OCI-LY7 (cell line): ENCODE measurements at regions not wholly inside any gene's neighbourhood (a gene's known extent, or its start where the extent isn't known, plus 50 kb on each side); places are given as distances from the start of the nearest gene placed in this dataset.
"Not testable (repeated sequence)": the region's sequence is repeated elsewhere in the genome, so short reads cannot be mapped to it uniquely, and the experiment has no call there.

Experiments used
- BruUV-seq: library from RNA; stranded (reverse); fragments of 400-500 nt; replicated peaks from 2 replicates; lab custom pipeline; 2021; lab: Mats Ljungman, UMichigan
- CTCF ChIA-PET: fragments of 300-600 bp; sonication (Branson Sonifier 250); formaldehyde crosslinking; loops from one replicate; lab custom pipeline; 2022; ENCODE audit warnings: antibody characterized with exemption; ENCODE audit not compliant: unreplicated experiment; lab: Charles Lee
- POLR2A ChIA-PET: fragments of 300-600 bp; sonication (Branson Sonifier 250); formaldehyde crosslinking; loops from one replicate; lab custom pipeline; 2022; ENCODE audit warnings: antibody characterized with exemption; lab: Charles Lee
- DNase-seq: peaks from one replicate; pipeline ENCODE4 v3.0.0-alpha.2; 2015; ENCODE audit warnings: low spot score
- H2AFZ ChIP-seq: fragments of 200-600 bp; sonication (generic), shearing (Covaris generic); 2 replicates; pipeline ENCODE4 v1.6.1; 2014; ENCODE audit warnings: mild to moderate bottlenecking, antibody characterized with exemption, low read length, moderate library complexity
- H3K27ac ChIP-seq: fragments of 200-600 bp; sonication (generic); 2 replicates; pipeline ENCODE4 v1.5.1; 2014; ENCODE audit warnings: mixed run types, low read depth, mild to moderate bottlenecking, moderate library complexity, low read length, inconsistent platforms; ENCODE audit not compliant: poor library complexity, severe bottlenecking
- H3K36me3 ChIP-seq: fragments of 200-600 bp; sonication (generic); 2 replicates; pipeline ENCODE4 v1.6.1; 2014; ENCODE audit warnings: mild to moderate bottlenecking, antibody characterized with exemption, low read length, moderate library complexity, mixed read lengths; ENCODE audit not compliant: insufficient read depth
- H3K4me1 ChIP-seq: fragments of 200-600 bp; sonication (generic); 2 replicates; pipeline ENCODE4 v1.5.1; 2014; ENCODE audit warnings: mild to moderate bottlenecking, low read length; ENCODE audit not compliant: insufficient read depth, poor library complexity, severe bottlenecking
- H3K4me2 ChIP-seq: fragments of 200-600 bp; sonication (generic); 2 replicates; pipeline ENCODE4 v1.6.1; 2014; ENCODE audit warnings: mild to moderate bottlenecking, low read length
- H3K4me3 ChIP-seq: fragments of 200-600 bp; sonication (generic); 2 replicates; pipeline ENCODE4 v1.5.1; 2014; ENCODE audit warnings: mild to moderate bottlenecking, low read depth, low read length; ENCODE audit not compliant: poor library complexity, severe bottlenecking
- H3K79me2 ChIP-seq: fragments of 200-600 bp; sonication (generic); 2 replicates; pipeline ENCODE4 v1.6.1; 2016; ENCODE audit warnings: low read depth, mild to moderate bottlenecking, low read length, moderate library complexity, mixed read lengths; ENCODE audit not compliant: insufficient read depth
- H3K9me2 ChIP-seq: fragments of 200-600 bp; sonication (generic); 2 replicates; pipeline ENCODE4 v1.6.1; 2016; ENCODE audit warnings: mild to moderate bottlenecking, low read length, mixed read lengths; ENCODE audit not compliant: insufficient read depth
- H3K9me3 ChIP-seq: fragments of 200-600 bp; sonication (generic); 2 replicates; pipeline ENCODE4 v1.6.1; 2014; ENCODE audit warnings: mild to moderate bottlenecking, mixed run types, low read length, mixed read lengths
- H4K20me1 ChIP-seq: fragments of 200-600 bp; sonication (generic); 2 replicates; pipeline ENCODE4 v1.6.1; 2014; ENCODE audit warnings: mild to moderate bottlenecking, antibody characterized with exemption, low read length, moderate library complexity, mixed read lengths; ENCODE audit not compliant: insufficient read depth
- EZH2phosphoT487 ChIP-seq: fragments of 200-600 bp; sonication (generic); IDR thresholded peaks from 2 replicates; pipeline ENCODE4 v1.6.1; 2018; ENCODE audit warnings: low read depth, borderline replicate concordance, mild to moderate bottlenecking, mixed run types, antibody characterized with exemption, low read length, moderate library complexity, mixed read lengths
- intact Hi-C: fragments of 100-400 bp; cut with micrococcal nuclease; formaldehyde crosslinking; loops from one replicate; pipeline ENCODE4 v1.10.0; 2022; ENCODE audit not compliant: unreplicated experiment
- TF ChIP-seq, protein P1 (sequence below): fragments of 200-600 bp; sonication (generic); conservative IDR thresholded peaks from 2 replicates; pipeline ENCODE4 v1.5.1; 2014; ENCODE audit warnings: mild to moderate bottlenecking, antibody characterized with exemption, low read length, moderate library complexity, mixed read lengths

GRCh38 chr14:105989566-105990302 is 463.4 kb downstream of the TMEM121 start:
- intact Hi-C loops: no loop called here
- no peak overlapping the region for H3K4me3 ChIP-seq
- no peak overlapping the region for H2AFZ ChIP-seq
- no peak overlapping the region for H3K4me2 ChIP-seq
- H3K36me3 ChIP-seq: no peaks in the 10 kb centered on the region
- no peak for DNase-seq
- POLR2A ChIA-PET: no interaction called here
- no peaks in the 10 kb centered on the region for H3K9me3 ChIP-seq
- H3K27ac ChIP-seq: no peak overlapping the region
- no peaks in the 10 kb centered on the region for H4K20me1 ChIP-seq
- no peaks in the 10 kb centered on the region for H3K4me1 ChIP-seq
- TF ChIP-seq, protein P1, sequence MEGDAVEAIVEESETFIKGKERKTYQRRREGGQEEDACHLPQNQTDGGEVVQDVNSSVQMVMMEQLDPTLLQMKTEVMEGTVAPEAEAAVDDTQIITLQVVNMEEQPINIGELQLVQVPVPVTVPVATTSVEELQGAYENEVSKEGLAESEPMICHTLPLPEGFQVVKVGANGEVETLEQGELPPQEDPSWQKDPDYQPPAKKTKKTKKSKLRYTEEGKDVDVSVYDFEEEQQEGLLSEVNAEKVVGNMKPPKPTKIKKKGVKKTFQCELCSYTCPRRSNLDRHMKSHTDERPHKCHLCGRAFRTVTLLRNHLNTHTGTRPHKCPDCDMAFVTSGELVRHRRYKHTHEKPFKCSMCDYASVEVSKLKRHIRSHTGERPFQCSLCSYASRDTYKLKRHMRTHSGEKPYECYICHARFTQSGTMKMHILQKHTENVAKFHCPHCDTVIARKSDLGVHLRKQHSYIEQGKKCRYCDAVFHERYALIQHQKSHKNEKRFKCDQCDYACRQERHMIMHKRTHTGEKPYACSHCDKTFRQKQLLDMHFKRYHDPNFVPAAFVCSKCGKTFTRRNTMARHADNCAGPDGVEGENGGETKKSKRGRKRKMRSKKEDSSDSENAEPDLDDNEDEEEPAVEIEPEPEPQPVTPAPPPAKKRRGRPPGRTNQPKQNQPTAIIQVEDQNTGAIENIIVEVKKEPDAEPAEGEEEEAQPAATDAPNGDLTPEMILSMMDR: no peak
- no peak for TF ChIP-seq EZH2phosphoT487
- no peaks in the 10 kb centered on the region for H3K9me2 ChIP-seq
- CTCF ChIA-PET: no interaction called here
- BruUV-seq: no TSS peak
- H3K79me2 ChIP-seq: no peaks in the 10 kb centered on the region

GRCh38 chr14:105991677-105992076 is 465.3 kb downstream of the TMEM121 start:
- POLR2A ChIA-PET, H3K4me3 ChIP-seq, H2AFZ ChIP-seq, DNase-seq, intact Hi-C loops, H3K79me2 ChIP-seq, CTCF ChIA-PET, H3K27ac ChIP-seq, H4K20me1 ChIP-seq, H3K9me2 ChIP-seq, H3K4me2 ChIP-seq, H3K36me3 ChIP-seq, H3K9me3 ChIP-seq, H3K4me1 ChIP-seq, BruUV-seq: not testable (repeated sequence)

DNA sequence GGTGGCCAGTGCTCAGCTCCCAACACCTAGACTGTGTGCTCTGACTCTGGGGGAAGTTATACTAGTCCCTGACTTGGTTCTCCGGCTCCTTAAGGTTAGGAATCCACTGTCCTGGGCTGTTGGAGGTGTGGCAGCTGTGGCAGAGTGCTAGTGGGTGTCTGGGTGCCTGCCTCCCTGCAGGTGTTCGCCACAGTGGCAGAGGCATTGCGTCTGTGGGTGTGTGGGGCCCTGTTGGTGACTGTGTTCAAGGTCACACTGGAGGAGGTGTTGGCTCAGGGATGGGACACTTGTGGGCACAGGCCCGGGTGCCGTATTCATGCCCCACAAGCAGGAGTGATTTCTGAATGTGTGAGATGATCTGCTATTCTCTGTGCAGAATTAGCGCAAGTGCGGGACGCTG is 467.4 kb downstream of the TMEM121 start:
- DNase-seq: no peak
- intact Hi-C loops: no loop called here
- ChIA-PET POLR2A (no interaction called here), CTCF (no interaction called here)
- no peak overlapping the region for H3K27ac ChIP-seq
- TF ChIP-seq EZH2phosphoT487: no peak
- TF ChIP-seq, protein P1: no peak
- no peaks in the 10 kb centered on the region for H4K20me1 ChIP-seq
- H3K9me2 ChIP-seq: no peaks in the 10 kb centered on the region
- H2AFZ ChIP-seq: no peak overlapping the region
- BruUV-seq: no TSS peak
- H3K4me2 ChIP-seq: no peak overlapping the region
- H3K36me3 ChIP-seq: no peaks in the 10 kb centered on the region
- H3K4me3 ChIP-seq: no peak overlapping the region
- no peaks in the 10 kb centered on the region for H3K4me1 ChIP-seq
- H3K79me2 ChIP-seq: no peaks in the 10 kb centered on the region
- no peaks in the 10 kb centered on the region for H3K9me3 ChIP-seq

- H3K4me2 ChIP-seq, H4K20me1 ChIP-seq, H3K36me3 ChIP-seq, H3K9me3 ChIP-seq, H2AFZ ChIP-seq, DNase-seq, H3K4me3 ChIP-seq, intact Hi-C loops, CTCF ChIA-PET, H3K79me2 ChIP-seq, H3K27ac ChIP-seq, BruUV-seq, H3K4me1 ChIP-seq, H3K9me2 ChIP-seq, POLR2A ChIA-PET: not testable (repeated sequence)
Observed at GRCh38 chr14:105995011-105995710, 468.8 kb downstream of the TMEM121 start.

GRCh38 chr14:105998597-105998996 is 472.2 kb downstream of the TMEM121 start:
- DNase-seq, H3K27ac ChIP-seq, intact Hi-C loops, BruUV-seq, H3K36me3 ChIP-seq, H3K9me2 ChIP-seq, H3K4me1 ChIP-seq, H3K9me3 ChIP-seq, CTCF ChIA-PET, H3K4me2 ChIP-seq, H3K79me2 ChIP-seq, H4K20me1 ChIP-seq, H2AFZ ChIP-seq, POLR2A ChIA-PET, H3K4me3 ChIP-seq: not testable (repeated sequence)
